Cardiac fibroblast (primary cell): ENCODE measurements at regions not wholly inside any gene's neighbourhood (a gene's known extent, or its start where the extent isn't known, plus 50 kb on each side); places are given as distances from the start of the nearest gene placed in this dataset.

Experiments
- DNase-seq, 2 donors: peaks; one replicate each; pipeline versions ENCODE4 v3.0.0 to v3.0.0-alpha.2; 2010; ENCODE audit warnings: low read depth in 2 of 2
- H3K4me3 ChIP-seq, 2 donors: replicated peaks in 1 of 2; 1 replicate in 1 of 2; 2 replicates in 1 of 2; pipeline ENCODE4 v1.5.1; 2011; ENCODE audit warnings: low read depth in 2 of 2, low read length in 2 of 2, mild to moderate bottlenecking in 2 of 2, moderate library complexity in 1 of 2
- TF ChIP-seq, protein P1 (sequence below): IDR thresholded peaks from one replicate; pipeline ENCODE4 v1.5.1; 2011; ENCODE audit warnings: low read depth, mild to moderate bottlenecking, low read length, inconsistent platforms

DNA sequence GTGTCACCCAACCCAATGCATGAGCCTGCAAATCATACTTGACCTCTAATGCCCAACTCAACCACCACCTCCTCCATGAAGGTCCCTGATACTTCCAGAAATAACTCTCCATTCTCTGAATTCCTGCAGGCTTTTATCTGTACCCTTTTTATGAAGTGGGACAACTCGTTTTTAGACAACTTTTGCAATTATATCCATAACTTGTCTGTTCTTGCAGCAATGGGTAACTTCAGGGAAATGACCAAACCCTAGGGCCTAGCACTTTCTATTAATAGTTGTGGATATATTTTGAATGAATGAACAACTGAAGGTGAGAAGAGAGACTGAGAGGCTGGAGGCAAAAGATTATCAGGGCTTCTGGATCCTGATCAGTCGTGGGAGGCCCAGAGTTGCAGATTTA is 236.6 kb upstream of the MOCS1 start:
- no peak overlapping the region for H3K4me3 ChIP-seq
- TF ChIP-seq, protein P1, sequence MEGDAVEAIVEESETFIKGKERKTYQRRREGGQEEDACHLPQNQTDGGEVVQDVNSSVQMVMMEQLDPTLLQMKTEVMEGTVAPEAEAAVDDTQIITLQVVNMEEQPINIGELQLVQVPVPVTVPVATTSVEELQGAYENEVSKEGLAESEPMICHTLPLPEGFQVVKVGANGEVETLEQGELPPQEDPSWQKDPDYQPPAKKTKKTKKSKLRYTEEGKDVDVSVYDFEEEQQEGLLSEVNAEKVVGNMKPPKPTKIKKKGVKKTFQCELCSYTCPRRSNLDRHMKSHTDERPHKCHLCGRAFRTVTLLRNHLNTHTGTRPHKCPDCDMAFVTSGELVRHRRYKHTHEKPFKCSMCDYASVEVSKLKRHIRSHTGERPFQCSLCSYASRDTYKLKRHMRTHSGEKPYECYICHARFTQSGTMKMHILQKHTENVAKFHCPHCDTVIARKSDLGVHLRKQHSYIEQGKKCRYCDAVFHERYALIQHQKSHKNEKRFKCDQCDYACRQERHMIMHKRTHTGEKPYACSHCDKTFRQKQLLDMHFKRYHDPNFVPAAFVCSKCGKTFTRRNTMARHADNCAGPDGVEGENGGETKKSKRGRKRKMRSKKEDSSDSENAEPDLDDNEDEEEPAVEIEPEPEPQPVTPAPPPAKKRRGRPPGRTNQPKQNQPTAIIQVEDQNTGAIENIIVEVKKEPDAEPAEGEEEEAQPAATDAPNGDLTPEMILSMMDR = no peak

DNA sequence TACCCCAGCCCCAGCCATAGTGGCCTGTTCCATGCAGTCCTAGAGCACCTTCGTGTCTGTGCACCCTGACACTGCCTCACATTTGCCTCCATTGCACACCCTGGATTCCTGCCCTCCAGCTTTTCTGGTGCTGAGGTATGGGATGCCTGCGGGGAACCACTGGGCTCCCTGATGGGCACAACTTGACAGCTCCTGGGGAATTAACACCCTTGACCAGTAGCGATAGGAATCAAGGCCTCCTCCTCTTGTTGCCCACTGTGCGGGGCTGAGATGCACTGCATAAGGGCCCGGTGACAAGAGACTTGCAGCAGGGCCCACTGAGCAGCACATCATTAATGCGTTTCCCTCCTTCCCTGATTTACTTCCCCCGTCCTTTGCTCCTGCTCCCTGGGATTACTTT is 235.6 kb upstream of the MOCS1 start:
- H3K4me3 ChIP-seq = no peak overlapping the region
- TF ChIP-seq, protein P1 = no peak
- DNase-seq = no peak

More for the DNA sequence above, 236.6 kb upstream of the MOCS1 start:
- DNase-seq = no peak

DNA sequence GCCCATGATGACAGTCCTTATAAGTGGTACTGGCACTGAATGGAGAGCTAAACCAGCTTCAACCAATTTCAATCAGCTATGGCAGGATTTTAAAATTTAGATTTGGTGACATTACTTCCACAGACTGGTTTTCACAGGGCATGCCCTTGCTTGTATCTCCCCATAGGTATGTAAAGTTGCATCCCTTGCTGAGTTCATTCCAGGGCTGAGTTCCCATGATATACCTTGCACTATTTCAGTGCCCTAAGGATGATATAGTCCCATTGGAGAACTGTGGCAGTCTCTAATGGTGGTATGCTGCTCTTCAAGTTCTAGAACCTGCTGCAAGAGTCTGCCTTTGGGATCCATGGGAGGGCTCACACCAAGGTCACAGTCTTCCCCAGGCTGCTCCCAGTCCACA is 232.7 kb upstream of the MOCS1 start:
- H3K4me3 ChIP-seq = no peak overlapping the region
- TF ChIP-seq, protein P1 = no peak
- DNase-seq = no peak

DNA sequence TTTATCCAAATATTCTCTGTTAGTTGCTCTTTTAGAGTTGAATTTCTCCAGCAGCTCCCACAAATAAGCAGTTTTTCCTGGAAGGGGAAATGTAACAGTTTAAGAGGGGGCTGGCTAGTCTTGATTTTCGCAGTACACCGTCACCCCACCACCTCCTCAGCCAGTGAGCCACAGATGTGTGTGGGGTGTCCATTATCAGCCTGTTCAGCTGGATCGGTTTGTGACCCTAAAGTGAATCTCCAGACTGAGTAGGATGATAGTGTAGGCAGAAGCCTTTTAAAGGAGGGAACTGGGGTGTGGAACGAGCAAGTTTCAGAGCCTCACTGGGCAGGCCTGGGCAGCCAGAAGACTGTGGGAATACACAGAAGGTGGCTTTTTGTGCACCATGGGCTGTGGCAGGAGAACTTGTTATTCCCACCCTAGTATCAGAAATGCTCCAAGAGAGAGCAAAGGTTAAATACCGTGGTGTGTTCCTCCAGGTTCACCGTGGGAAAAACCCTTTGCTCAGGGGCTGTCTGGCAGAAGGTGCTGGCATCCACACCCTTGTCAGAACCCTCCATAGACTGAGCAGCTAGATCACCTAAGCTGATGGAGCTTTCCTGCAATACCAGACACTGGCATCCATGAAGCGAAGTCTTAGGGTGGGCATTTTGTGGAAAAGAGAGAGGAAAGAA is 230.9 kb upstream of the MOCS1 start:
- no peak for DNase-seq
- H3K4me3 ChIP-seq = no peak overlapping the region
- TF ChIP-seq, protein P1 = no peak

DNA sequence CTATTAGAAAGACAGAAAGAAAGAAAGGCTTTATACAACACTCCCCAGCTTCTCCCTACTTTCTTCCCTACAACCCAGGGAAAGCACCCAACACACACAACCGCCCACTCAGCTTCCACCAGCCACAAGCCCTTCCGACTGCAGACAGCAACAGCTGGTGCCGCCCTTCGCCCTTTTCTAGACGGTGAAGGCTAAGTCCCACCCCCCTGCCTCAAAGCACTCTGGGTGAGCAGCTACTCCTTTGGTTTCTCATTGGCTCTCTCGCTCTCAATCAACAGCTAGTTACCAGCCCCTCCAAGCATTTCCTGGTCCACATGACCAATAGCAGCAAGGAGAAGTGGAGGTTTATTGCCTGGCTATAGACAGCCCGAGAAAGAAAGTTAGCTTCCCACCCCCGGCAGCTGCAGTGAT is 230.1 kb upstream of the MOCS1 start:
- TF ChIP-seq, protein P1 = no peak
- no peak overlapping the region for H3K4me3 ChIP-seq
- DNase-seq = no peak

DNA sequence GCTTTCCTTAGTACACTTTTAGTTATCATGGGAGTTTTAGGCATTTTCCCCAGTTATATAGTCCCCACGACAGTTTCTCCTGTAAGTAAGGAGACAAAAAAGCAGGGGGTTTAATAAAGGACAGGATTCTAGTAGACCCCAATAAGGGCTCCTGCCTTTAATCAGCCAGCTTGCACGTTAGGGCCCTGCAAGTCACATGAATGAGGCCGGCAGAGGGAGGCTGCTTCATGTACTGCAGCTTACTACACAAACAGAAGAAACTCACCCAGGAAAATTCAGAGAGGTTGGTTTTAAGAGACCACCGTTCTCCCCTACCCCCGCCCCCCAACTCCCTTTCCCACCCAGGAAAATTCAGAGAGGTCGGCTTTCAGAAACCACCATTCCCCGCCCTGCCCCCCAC is 229.7 kb upstream of the MOCS1 start:
- DNase-seq = no peak
- no peak overlapping the region for H3K4me3 ChIP-seq
- TF ChIP-seq, protein P1 = no peak

DNA sequence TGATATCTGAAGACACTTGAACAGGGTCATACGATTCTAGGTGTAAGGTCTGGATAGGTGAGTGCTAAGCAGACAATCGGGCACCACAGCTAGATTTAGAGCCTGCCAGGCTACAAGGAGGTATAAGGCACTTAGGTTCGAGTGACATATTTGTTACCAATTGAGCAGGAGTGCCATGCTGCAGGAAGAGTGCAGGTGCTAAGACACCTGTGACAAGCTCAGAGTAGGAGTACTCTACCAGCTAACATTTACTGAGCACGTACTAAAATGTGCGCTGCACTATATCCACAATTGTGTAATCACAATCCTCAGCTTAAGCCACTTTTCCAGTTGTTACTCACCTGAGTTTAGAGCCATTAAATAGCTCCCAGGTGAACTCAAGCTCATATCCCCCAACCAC is 227.8 kb upstream of the MOCS1 start:
- H3K4me3 ChIP-seq = no peak overlapping the region
- TF ChIP-seq, protein P1 = no peak
- no peak for DNase-seq
